Sigmoid colon (tissue), 6 donors: ENCODE measurements at regions not wholly inside any gene's neighbourhood (a gene's known extent, or its start where the extent isn't known, plus 50 kb on each side); places are given as distances from the start of the nearest gene placed in this dataset.

ENCODE experiments used
- DNase-seq: peaks from one replicate; pipeline ENCODE4 v3.0.0-alpha.2; 2019
- H3K27ac ChIP-seq, 4 donors: fragments of 200-600 bp; sonication (generic); one replicate each; pipeline ENCODE4 v1.5.1; 2016 to 2019; ENCODE audit warnings: mild to moderate bottlenecking in 1 of 4
- H3K27me3 ChIP-seq, 3 donors: fragments of 200-600 bp; sonication (generic); one replicate each; pipeline ENCODE4 v1.5.1; 2019; ENCODE audit warnings: mild to moderate bottlenecking in 1 of 3
- H3K36me3 ChIP-seq, 4 donors: fragments of 200-600 bp; sonication (generic); one replicate each; pipeline ENCODE4 v1.5.1; 2016 to 2019
- H3K4me1 ChIP-seq, 4 donors: fragments of 200-600 bp; sonication (generic); one replicate each; pipeline ENCODE4 v1.5.1; 2017 to 2019
- H3K4me3 ChIP-seq, 4 donors: fragments of 200-600 bp; sonication (generic); one replicate each; pipeline ENCODE4 v1.5.1; 2017 to 2019; ENCODE audit warnings: mild to moderate bottlenecking in 2 of 4, moderate library complexity in 1 of 4
- H3K9me3 ChIP-seq, 4 donors: fragments of 200-600 bp in 3 of 4; sonication (generic) in 3 of 4; one replicate each; pipeline versions ENCODE4 v1.5.1 to v1.6.1; 2013 to 2019
- CTCF ChIP-seq, 4 experiments: fragments of 450-650 bp in 3 of 4; fragments of 200-600 bp in 1 of 4; IDR thresholded peaks; one replicate each; pipeline ENCODE4 v1.5.1; 2016 to 2019; ENCODE audit warnings: antibody characterized with exemption in 4 of 4, mild to moderate bottlenecking in 3 of 4, moderate library complexity in 2 of 4
- EP300 ChIP-seq, 4 donors: sonication (generic); formaldehyde crosslinking; IDR thresholded peaks; one replicate each; pipeline ENCODE4 v1.6.1; 2017; ENCODE audit warnings: antibody characterized with exemption in 4 of 4
- POLR2A ChIP-seq, 2 donors: fragments of 450-650 bp; IDR thresholded peaks; one replicate each; pipeline ENCODE4 v1.6.1; 2016; ENCODE audit warnings: antibody characterized with exemption in 2 of 2, mild to moderate bottlenecking in 2 of 2, moderate library complexity in 2 of 2
- POLR2AphosphoS5 ChIP-seq, 4 donors: sonication (generic); formaldehyde crosslinking; IDR thresholded peaks; one replicate each; pipeline ENCODE4 v1.6.1; 2017; ENCODE audit warnings: antibody characterized with exemption in 4 of 4
- WGBS, 2 donors: extraction: QIAGEN DNeasy Blood & Tissue Kit; methylation state at CpG; one replicate each; pipeline ENCODE4 v1.1.7; 2013; 5-methylcytosine and 5-hydroxymethylcytosine counted together
- intact Hi-C: fragments of 100-400 bp; cut with DNase I; formaldehyde crosslinking; loops from one replicate; pipeline ENCODE4 v1.15.1; 2023
- donor health status: healthy with polysubstance abuse.
- donor health status: healthy.

- TF ChIP-seq POLR2A (IDR thresholded peaks at IDR 0.05) (no peak), EP300 (IDR thresholded peaks at IDR 0.05) (no peak), POLR2AphosphoS5 (IDR thresholded peaks at IDR 0.05) (no peak), CTCF (IDR thresholded peaks at IDR 0.05) (no peak)
- no peaks in the 10 kb centered on the region for H3K4me1 ChIP-seq
- H3K27me3 ChIP-seq: no peaks in the 10 kb centered on the region
- H3K27ac ChIP-seq: no peak overlapping the region
- H3K36me3 ChIP-seq: no peaks in the 10 kb centered on the region
- H3K4me3 ChIP-seq: no peak overlapping the region
- 78 to 84% methylated on average over 2 of the region's 2 CpGs for WGBS, 2 donors
- intact Hi-C loops: no loop called here
- no peaks in the 10 kb centered on the region for H3K9me3 ChIP-seq
- no peak for DNase-seq
These were observed 101.8 kb upstream of the AADACL2 start for GRCh38 chr3:151631946-151632345.

GRCh38 chr3:151630938-151631441 lies 102.7 kb upstream of the AADACL2 start:
- no peak for DNase-seq
- Histone ChIP-seq H3K4me1 (no peaks in the 10 kb centered on the region), H3K27me3 (no peaks in the 10 kb centered on the region), H3K4me3 (no peak overlapping the region), H3K36me3 (no peaks in the 10 kb centered on the region), H3K27ac (peak overlapping the region in 1 of 4 donors; percentile 39), H3K9me3 (no peaks in the 10 kb centered on the region)
- WGBS, 2 donors: 78 to 81% methylated on average over 1 of the region's 1 CpG
- TF ChIP-seq CTCF (IDR thresholded peaks at IDR 0.05): no peak
- no peak for TF ChIP-seq EP300 (IDR thresholded peaks at IDR 0.05)
- TF ChIP-seq POLR2AphosphoS5 (IDR thresholded peaks at IDR 0.05): no peak
- TF ChIP-seq POLR2A (IDR thresholded peaks at IDR 0.05): no peak
- intact Hi-C loops: no loop called here

- Histone ChIP-seq H3K9me3 (no peaks in the 10 kb centered on the region), H3K4me3 (no peak overlapping the region), H3K27ac (no peak overlapping the region), H3K27me3 (no peaks in the 10 kb centered on the region), H3K4me1 (no peaks in the 10 kb centered on the region), H3K36me3 (no peaks in the 10 kb centered on the region)
- intact Hi-C loops: no loop called here
- TF ChIP-seq EP300 (IDR thresholded peaks at IDR 0.05) (no peak), CTCF (IDR thresholded peaks at IDR 0.05) (no peak)
- WGBS, 2 donors: 66 to 73% methylated on average over 3 of the region's 3 CpGs
- DNase-seq: no peak
These were observed 103.7 kb upstream of the AADACL2 start for GRCh38 chr3:151630035-151630434.

GRCh38 chr3:151625586-151625985 lies 108.1 kb upstream of the AADACL2 start:
- no peak overlapping the region for H3K27ac ChIP-seq
- WGBS, 2 donors: 79 to 88% methylated on average over 1 of the region's 1 CpG
- H3K9me3 ChIP-seq: no peaks in the 10 kb centered on the region
- no peak for TF ChIP-seq CTCF (IDR thresholded peaks at IDR 0.05)
- no peak for TF ChIP-seq EP300 (IDR thresholded peaks at IDR 0.05)
- H3K27me3 ChIP-seq: no peaks in the 10 kb centered on the region
- no peaks in the 10 kb centered on the region for H3K4me1 ChIP-seq
- no peaks in the 10 kb centered on the region for H3K36me3 ChIP-seq
- DNase-seq: no peak
- H3K4me3 ChIP-seq: no peak overlapping the region
- intact Hi-C loops: no loop called here

- H3K4me3 ChIP-seq: no peak overlapping the region
- H3K9me3 ChIP-seq: no peaks in the 10 kb centered on the region
- intact Hi-C loops: no loop called here
- no peaks in the 10 kb centered on the region for H3K36me3 ChIP-seq
- H3K27me3 ChIP-seq: no peaks in the 10 kb centered on the region
- TF ChIP-seq EP300 (IDR thresholded peaks at IDR 0.05): no peak
- TF ChIP-seq POLR2A (IDR thresholded peaks at IDR 0.05): no peak
- no peak for TF ChIP-seq POLR2AphosphoS5 (IDR thresholded peaks at IDR 0.05)
- no peak for TF ChIP-seq CTCF (IDR thresholded peaks at IDR 0.05)
- DNase-seq: no peak
- H3K4me1 ChIP-seq: no peaks in the 10 kb centered on the region
- no peak overlapping the region for H3K27ac ChIP-seq
- WGBS, 2 donors: 80 to 90% methylated on average over 3 of the region's 3 CpGs
These were observed 108.6 kb upstream of the AADACL2 start for GRCh38 chr3:151625086-151625485.
